Fibroblast of lung (primary cell): ENCODE measurements at regions not wholly inside any gene's neighbourhood (a gene's known extent, or its start where the extent isn't known, plus 50 kb on each side); places are given as distances from the start of the nearest gene placed in this dataset.

Experiments used
- DNase-seq, 2 donors: peaks; one replicate each; pipeline versions ENCODE4 v3.0.0 to v3.0.0-alpha.2; 2010; ENCODE audit warnings: low read depth in 2 of 2
- H2AFZ ChIP-seq: 2 replicates; pipeline ENCODE4 v1.5.1; 2012; ENCODE audit warnings: low read length, control low read depth, inconsistent platforms
- H3K27ac ChIP-seq: 2 replicates; pipeline ENCODE4 v1.5.1; 2011; ENCODE audit warnings: low read length, control low read depth; ENCODE audit not compliant: insufficient read depth
- H3K27me3 ChIP-seq: 2 replicates; pipeline ENCODE4 v1.5.1; 2011; ENCODE audit warnings: mild to moderate bottlenecking, low read length; ENCODE audit not compliant: control insufficient read depth, insufficient read depth
- H3K36me3 ChIP-seq: 2 replicates; pipeline ENCODE4 v1.5.1; 2011; ENCODE audit warnings: low read length; ENCODE audit not compliant: control insufficient read depth, insufficient read depth
- H3K4me1 ChIP-seq: 2 replicates; pipeline ENCODE4 v1.5.1; 2011; ENCODE audit warnings: low read length; ENCODE audit not compliant: control insufficient read depth, insufficient read depth; ENCODE audit errors: extremely low read depth
- H3K4me2 ChIP-seq: 2 replicates; pipeline ENCODE4 v1.5.1; 2011; ENCODE audit warnings: low read length, control low read depth; ENCODE audit not compliant: insufficient read depth; ENCODE audit errors: extremely low read depth
- H3K4me3 ChIP-seq, 4 experiments: fragments of 200-600 bp in 1 of 4; sonication (generic) in 1 of 4; replicated peaks in 1 of 4; 2 replicates each; pipeline ENCODE4 v1.5.1; 2011 to 2016; ENCODE audit warnings: low read length in 4 of 4, low read depth in 3 of 4, mild to moderate bottlenecking in 3 of 4, control low read depth in 2 of 4, inconsistent platforms in 1 of 4, mixed read lengths in 1 of 4; ENCODE audit not compliant: insufficient read depth in 1 of 4; ENCODE audit errors: control extremely low read depth in 1 of 4
- H3K79me2 ChIP-seq: 2 replicates; pipeline ENCODE4 v1.5.1; 2012; ENCODE audit warnings: mild to moderate bottlenecking, low read length, inconsistent platforms; ENCODE audit not compliant: control insufficient read depth, insufficient read depth
- H3K9ac ChIP-seq: 2 replicates; pipeline ENCODE4 v1.5.1; 2011; ENCODE audit warnings: mild to moderate bottlenecking, low read length, control low read depth; ENCODE audit not compliant: insufficient read depth
- H3K9me3 ChIP-seq: 2 replicates; pipeline ENCODE4 v1.5.1; 2012; ENCODE audit warnings: low read depth, low read length; ENCODE audit not compliant: control insufficient read depth, insufficient read depth
- H4K20me1 ChIP-seq: 2 replicates; pipeline ENCODE4 v1.5.1; 2011; ENCODE audit warnings: low read length; ENCODE audit not compliant: control insufficient read depth, insufficient read depth; ENCODE audit errors: extremely low read depth
- CTCF ChIP-seq, 2 donors: IDR thresholded peaks in 1 of 2; conservative IDR thresholded peaks in 1 of 2; 1 replicate in 1 of 2; 2 replicates in 1 of 2; pipeline ENCODE4 v1.5.1; 2011 to 2012; ENCODE audit warnings: low read length in 2 of 2, control low read depth in 1 of 2, inconsistent platforms in 1 of 2, low read depth in 1 of 2, mild to moderate bottlenecking in 1 of 2
- EZH2 ChIP-seq: IDR thresholded peaks from 2 replicates; pipeline ENCODE4 v1.5.1; 2012; ENCODE audit warnings: low read length, control low read depth, mild to moderate bottlenecking; ENCODE audit errors: missing control alignments

DNA sequence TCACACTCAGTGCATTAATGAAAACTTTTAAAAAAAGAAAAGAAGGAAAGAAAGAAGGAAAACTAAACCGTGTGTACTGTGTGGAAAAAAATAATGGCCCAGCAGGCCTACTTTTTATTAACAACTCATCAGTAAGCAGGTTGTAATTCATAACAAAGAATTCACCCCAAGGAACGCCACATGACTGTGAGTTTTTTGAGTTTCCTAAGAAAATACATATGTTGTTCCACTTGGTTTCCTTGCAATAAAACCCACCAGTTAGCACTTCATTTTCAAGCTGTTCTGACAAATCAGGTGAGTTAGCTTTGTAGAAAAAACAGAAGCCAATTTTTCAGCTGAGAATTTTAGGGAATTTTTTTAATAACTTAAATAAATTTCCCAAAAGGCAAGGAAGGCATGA, 259.3 kb upstream of the TBX18 start:
- H4K20me1 ChIP-seq = no peaks in the 10 kb centered on the region
- DNase-seq = no peak
- H3K4me1 ChIP-seq = no peaks in the 10 kb centered on the region
- H3K4me2 ChIP-seq = no peak overlapping the region
- H3K27me3 ChIP-seq = no peaks in the 10 kb centered on the region
- H3K79me2 ChIP-seq = no peaks in the 10 kb centered on the region
- H3K9ac ChIP-seq = no peak overlapping the region
- no peaks in the 10 kb centered on the region for H3K9me3 ChIP-seq
- no peak overlapping the region for H3K27ac ChIP-seq
- TF ChIP-seq CTCF (conservative IDR thresholded peaks at IDR 0.05 in 1 of 2, IDR thresholded peaks at IDR 0.05 in 1 of 2; ENCODE audit: low read depth in 1 of 2, low read length in 2 of 2) (no peak), EZH2 (no peak)
- no peaks in the 10 kb centered on the region for H3K36me3 ChIP-seq
- H2AFZ ChIP-seq = no peak overlapping the region
- no peak overlapping the region for H3K4me3 ChIP-seq

DNA sequence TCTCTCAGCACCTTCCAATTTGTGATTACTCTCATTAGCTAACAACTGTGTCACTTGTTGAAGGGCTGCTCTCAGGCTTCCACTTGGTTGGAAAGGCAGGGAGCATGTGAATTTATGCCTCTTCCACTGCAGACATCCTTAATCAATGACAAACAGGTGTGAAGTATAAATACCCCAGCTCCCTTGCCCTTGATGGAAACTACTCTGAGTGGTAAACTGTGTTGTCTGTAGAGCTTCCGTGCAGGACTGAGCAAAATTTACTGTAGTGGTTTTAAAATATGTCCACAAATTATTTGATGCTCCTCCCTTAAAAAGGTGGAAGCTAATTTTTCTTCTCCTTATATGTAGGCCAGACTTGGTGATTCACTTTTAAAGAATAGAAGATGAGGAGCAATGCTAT, 253.0 kb upstream of the TBX18 start:
- Histone ChIP-seq H3K4me3 (no peak overlapping the region), H2AFZ (no peak overlapping the region), H4K20me1 (no peaks in the 10 kb centered on the region), H3K4me2 (no peak overlapping the region), H3K79me2 (no peaks in the 10 kb centered on the region), H3K36me3 (no peaks in the 10 kb centered on the region), H3K4me1 (no peaks in the 10 kb centered on the region), H3K27ac (no peak overlapping the region), H3K9me3 (no peaks in the 10 kb centered on the region), H3K9ac (no peak overlapping the region), H3K27me3 (no peaks in the 10 kb centered on the region)
- no peak for DNase-seq
- TF ChIP-seq CTCF (conservative IDR thresholded peaks at IDR 0.05 in 1 of 2, IDR thresholded peaks at IDR 0.05 in 1 of 2; ENCODE audit: low read depth in 1 of 2, low read length in 2 of 2) = no peak
- TF ChIP-seq EZH2 = no peak

DNA sequence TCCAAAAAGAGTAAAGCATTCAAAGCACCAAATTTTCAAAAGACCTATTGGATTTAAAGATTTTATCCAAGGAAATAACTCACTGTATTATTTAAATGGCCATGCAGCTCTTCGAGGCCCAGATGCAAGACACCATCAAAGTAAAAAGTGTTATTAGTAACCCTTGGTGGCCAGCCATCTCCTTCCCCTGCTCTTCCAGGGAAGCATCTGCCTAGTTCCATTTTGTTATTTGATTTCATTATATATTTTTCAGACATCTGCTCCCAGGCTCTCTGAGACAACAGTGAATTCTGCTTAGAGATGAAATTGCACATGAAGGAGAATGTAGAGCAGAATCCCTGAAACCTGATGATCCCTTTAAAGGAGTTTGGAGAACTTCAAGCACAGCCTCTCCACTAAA, 252.3 kb upstream of the TBX18 start:
- Histone ChIP-seq H3K9ac (no peak overlapping the region), H3K27me3 (no peaks in the 10 kb centered on the region), H4K20me1 (no peaks in the 10 kb centered on the region), H3K4me1 (no peaks in the 10 kb centered on the region), H3K4me2 (no peak overlapping the region), H3K79me2 (no peaks in the 10 kb centered on the region), H3K27ac (no peak overlapping the region), H3K36me3 (no peaks in the 10 kb centered on the region), H3K4me3 (no peak overlapping the region), H3K9me3 (no peaks in the 10 kb centered on the region), H2AFZ (no peak overlapping the region)
- no peak for DNase-seq
- TF ChIP-seq CTCF (conservative IDR thresholded peaks at IDR 0.05 in 1 of 2, IDR thresholded peaks at IDR 0.05 in 1 of 2; ENCODE audit: low read depth in 1 of 2, low read length in 2 of 2) (no peak), EZH2 (no peak)
